K562 (cell line): ENCODE measurements at regions not wholly inside any gene's neighbourhood (a gene's known extent, or its start where the extent isn't known, plus 50 kb on each side); places are given as distances from the start of the nearest gene placed in this dataset.

Experiments used
- ATAC-seq: fragments of 200-7000 bp; cut with Tn5 transposase; 3 replicates; pipeline ENCODE4 v1.9.1; 2020; ENCODE audit warnings: moderate library complexity
- BruUV-seq: library from RNA; stranded (reverse); fragments of 400-500 nt; replicated peaks from 2 replicates; lab custom pipeline; 2021; lab: Mats Ljungman, UMichigan
- CTCF ChIA-PET: fragments of 300-600 bp; formaldehyde crosslinking; extraction: SDS; loops from one replicate; lab custom pipeline; 2021; ENCODE audit warnings: low intra/inter-chr PET ratio; lab: Yijun Ruan, JAX
- POLR2A ChIA-PET: fragments of 300-600, 350-650 bp; sonication (Branson Sonifier 250); formaldehyde crosslinking; extraction: SDS; loops from one replicate; lab custom pipeline; 2021; ENCODE audit warnings: antibody characterized with exemption, inconsistent platforms; lab: Yijun Ruan, JAX
- DNase-seq, 4 experiments: peaks; one replicate each; pipeline versions ENCODE4 v3.0.0 to v3.0.0-alpha.2; 2011 to 2018; ENCODE audit warnings: low spot score in 3 of 4, mixed read lengths in 3 of 4; ENCODE audit errors: extremely low read depth in 1 of 4
- FAIRE-seq: peaks from 2 replicates; lab custom pipeline; 2011; peaks lifted over from hg19 to GRCh38; lab: Jason Lieb, UNC
- H2AFZ ChIP-seq: 2 replicates; pipeline ENCODE4 v1.6.0; 2011; ENCODE audit warnings: low read depth, low read length, control low read depth, inconsistent platforms
- H3K27ac ChIP-seq: fragments of 200-600 bp; 3 replicates; pipeline ENCODE4 v1.8.0; 2011; ENCODE audit warnings: low read depth, mild to moderate bottlenecking, control low read depth, inconsistent platforms, low read length, moderate library complexity, mixed read lengths; ENCODE audit errors: extremely low read depth
- H3K27me3 ChIP-seq, 2 experiments: fragments of 300-600 bp in 1 of 2; 2 replicates in 1 of 2; 3 replicates in 1 of 2; pipeline versions ENCODE4 v1.6.0 to v1.8.0; 2011; ENCODE audit warnings: inconsistent platforms in 2 of 2, low read length in 2 of 2, mild to moderate bottlenecking in 1 of 2, mixed read lengths in 1 of 2, moderate library complexity in 1 of 2; ENCODE audit not compliant: control insufficient read depth in 2 of 2, insufficient read depth in 2 of 2
- H3K36me3 ChIP-seq: fragments of 300-600 bp; 3 replicates; pipeline ENCODE4 v1.8.0; 2011; ENCODE audit warnings: mild to moderate bottlenecking, low read length, inconsistent platforms; ENCODE audit not compliant: control insufficient read depth, insufficient read depth
- H3K4me1 ChIP-seq, 2 experiments: fragments of 200-600 bp in 1 of 2; replicated peaks in 1 of 2; 2 replicates in 1 of 2; 3 replicates in 1 of 2; pipeline versions ENCODE4 v1.5.1 to v1.8.0; 2011; ENCODE audit warnings: inconsistent platforms in 2 of 2, low read length in 2 of 2, mild to moderate bottlenecking in 1 of 2, mixed read lengths in 1 of 2, moderate library complexity in 1 of 2; ENCODE audit not compliant: control insufficient read depth in 2 of 2, insufficient read depth in 2 of 2
- H3K4me2 ChIP-seq: 2 replicates; pipeline ENCODE4 v1.6.1; 2011; ENCODE audit warnings: low read length, control low read depth, inconsistent platforms, mixed read lengths; ENCODE audit not compliant: insufficient read depth
- H3K4me3 ChIP-seq: fragments of 200-600 bp; sonication (generic), shearing (Covaris generic); 2 replicates; pipeline ENCODE4 v1.5.1; 2016; ENCODE audit warnings: control low read depth, inconsistent platforms
- H3K79me2 ChIP-seq: fragments of 200-600 bp; 3 replicates; pipeline ENCODE4 v1.8.0; 2011; ENCODE audit warnings: low read length, inconsistent platforms; ENCODE audit not compliant: control insufficient read depth, insufficient read depth
- H3K9ac ChIP-seq, 2 experiments: 2 replicates each; pipeline versions ENCODE4 v1.6.0 to v1.6.1; 2011; ENCODE audit warnings: low read depth in 2 of 2, low read length in 2 of 2, control low read depth in 1 of 2, inconsistent platforms in 1 of 2, mild to moderate bottlenecking in 1 of 2, mixed read lengths in 1 of 2; ENCODE audit not compliant: insufficient read depth in 1 of 2
- H3K9me1 ChIP-seq: one replicate; pipeline ENCODE4 v1.6.0; 2011; ENCODE audit warnings: inconsistent platforms, mild to moderate bottlenecking, low read length, moderate library complexity; ENCODE audit not compliant: control insufficient read depth, insufficient read depth
- H3K9me3 ChIP-seq: replicated peaks from 2 replicates; pipeline ENCODE4 v1.5.1; 2011; ENCODE audit warnings: low read depth, low read length, inconsistent platforms; ENCODE audit not compliant: control insufficient read depth, insufficient read depth
- H4K20me1 ChIP-seq: replicated peaks from 2 replicates; pipeline ENCODE4 v1.6.1; 2011; ENCODE audit warnings: low read length, inconsistent platforms, mixed read lengths; ENCODE audit not compliant: control insufficient read depth, insufficient read depth
- ARNT ChIP-seq, 2 experiments: fragments of 450-650 bp; IDR thresholded peaks; 2 replicates each; pipeline ENCODE4 v1.6.1; 2016; ENCODE audit warnings: mild to moderate bottlenecking in 1 of 2
- ESRRB ChIP-seq: fragments of 250-450 bp; sonication (Bioruptor Pico); IDR thresholded peaks from 2 replicates; pipeline ENCODE4 v1.5.0; 2020; ENCODE audit warnings: mild to moderate bottlenecking, moderate library complexity, borderline replicate concordance
- FOXK2 ChIP-seq, 2 experiments: fragments of 450-650 bp; IDR thresholded peaks in 1 of 2; conservative IDR thresholded peaks in 1 of 2; 2 replicates each; pipeline ENCODE4 v1.6.1; 2016; ENCODE audit warnings: low read depth in 2 of 2, mild to moderate bottlenecking in 1 of 2
- HLTF ChIP-seq: fragments of 450-650 bp; IDR thresholded peaks from 2 replicates; pipeline ENCODE4 v1.6.1; 2016
- KDM5B ChIP-seq: fragments of 200-600 bp; sonication (generic); IDR thresholded peaks from 2 replicates; pipeline ENCODE4 v1.6.1; 2012; ENCODE audit warnings: low read depth, mild to moderate bottlenecking, moderate library complexity, low read length, control low read depth, inconsistent platforms; ENCODE audit not compliant: insufficient replicate concordance
- MCM2 ChIP-seq: fragments of 450-650 bp; IDR thresholded peaks from 2 replicates; pipeline ENCODE4 v1.6.1; 2017; ENCODE audit warnings: low read depth, mild to moderate bottlenecking
- MTA1 ChIP-seq: fragments of 450-650 bp; IDR thresholded peaks from 2 replicates; pipeline ENCODE4 v1.6.1; 2017; ENCODE audit warnings: borderline replicate concordance
- NEUROD1 ChIP-seq: fragments of 150-350 bp; IDR thresholded peaks from 2 replicates; pipeline ENCODE4 v1.6.1; 2014; ENCODE audit warnings: borderline replicate concordance, low read length, low read depth; ENCODE audit not compliant: partially characterized antibody
- PHF21A ChIP-seq: fragments of 450-650 bp; IDR thresholded peaks from 2 replicates; pipeline ENCODE4 v1.6.1; 2017; ENCODE audit warnings: low read depth, borderline replicate concordance
- RBM39 ChIP-seq: fragments of 200-400 bp; formaldehyde crosslinking; optimal IDR thresholded peaks from 2 replicates; pipeline ENCODE3; 2018; ENCODE audit warnings: low read depth, low read length
- SLC30A9 ChIP-seq: fragments of 250-450 bp; sonication (Bioruptor Pico); IDR thresholded peaks from 2 replicates; pipeline ENCODE4 v1.8.0; 2022; ENCODE audit warnings: mild to moderate bottlenecking, moderate library complexity
- SMAD1 ChIP-seq: fragments of 150-350 bp; IDR thresholded peaks from 2 replicates; pipeline ENCODE4 v1.6.1; 2014; ENCODE audit warnings: low read length, low read depth; ENCODE audit not compliant: partially characterized antibody
- SMARCB1 ChIP-seq: IDR thresholded peaks from 2 replicates; pipeline ENCODE4 v1.6.1; 2011; ENCODE audit warnings: improper control_type of control experiment, low read depth; ENCODE audit not compliant: insufficient read length
- SMARCC2 ChIP-seq: fragments of 450-650 bp; IDR thresholded peaks from 2 replicates; pipeline ENCODE4 v1.6.1; 2017; ENCODE audit warnings: antibody characterized with exemption, moderate library complexity, mild to moderate bottlenecking, low read depth
- SP1 ChIP-seq: sonication (generic); formaldehyde crosslinking; IDR thresholded peaks from 2 replicates; pipeline ENCODE4 v1.8.1; 2022; ENCODE audit warnings: mild to moderate bottlenecking, missing genetic modification reagents
- SRSF3 ChIP-seq: fragments of 200-400 bp; formaldehyde crosslinking; IDR thresholded peaks from 2 replicates; pipeline ENCODE4 v1.6.1; 2016; ENCODE audit warnings: mild to moderate bottlenecking, low read length, moderate library complexity; ENCODE audit not compliant: insufficient read depth
- SRSF7 ChIP-seq: fragments of 200-400 bp; formaldehyde crosslinking; optimal IDR thresholded peaks from 2 replicates; pipeline ENCODE3; 2017; ENCODE audit warnings: mild to moderate bottlenecking, low read depth, low read length
- THRA ChIP-seq: fragments of 450-650 bp; IDR thresholded peaks from 2 replicates; pipeline ENCODE4 v1.6.1; 2017; ENCODE audit warnings: mild to moderate bottlenecking, moderate library complexity
- ZBTB7A ChIP-seq: IDR thresholded peaks from 2 replicates; pipeline ENCODE4 v1.6.1; 2011; ENCODE audit warnings: low read depth, mild to moderate bottlenecking, low read length, moderate library complexity, borderline replicate concordance; ENCODE audit not compliant: control insufficient read depth
- WGBS: fragments of 100-300 bp; shearing (Covaris generic); methylation state at CpG from one replicate; pipeline ENCODE4 v1.1.6; 2016; ENCODE audit warnings: low coverage, mixed read lengths; ENCODE audit not compliant: insufficient coverage; ENCODE audit errors: missing lambda C conversion rate; 5-methylcytosine and 5-hydroxymethylcytosine counted together
- in situ Hi-C: fragments of 300-500 bp; cut with MboI; formaldehyde crosslinking; loops from 4 replicates; pipeline ENCODE4 v1.15.0; 2018; ENCODE audit warnings: inconsistent platforms, mixed read lengths
- intact Hi-C: fragments of 100-400 bp; cut with micrococcal nuclease; formaldehyde crosslinking; loops from 2 replicates; pipeline ENCODE4 v1.14.2; 2022

GRCh38 chr10:2054728-2055127 is 317.4 kb upstream of the ADARB2 start:
- no peaks in the 10 kb centered on the region for H4K20me1 ChIP-seq
- ChIA-PET CTCF (no interaction called here), POLR2A (no interaction called here)
- H3K9me3 ChIP-seq: no peaks in the 10 kb centered on the region
- in situ Hi-C loops (no loop called here), intact Hi-C loops (no loop called here)
- H3K9ac ChIP-seq: no peak overlapping the region
- ATAC-seq (no peak), FAIRE-seq (no peak), DNase-seq (no peak)
- H2AFZ ChIP-seq: no peak overlapping the region
- no peaks in the 10 kb centered on the region for H3K9me1 ChIP-seq
- H3K36me3 ChIP-seq: no peaks in the 10 kb centered on the region
- no peaks in the 10 kb centered on the region for H3K79me2 ChIP-seq
- H3K27ac ChIP-seq: no peak overlapping the region
- no TSS peak for BruUV-seq
- no peaks in the 10 kb centered on the region for H3K27me3 ChIP-seq
- H3K4me3 ChIP-seq: no peak overlapping the region
- H3K4me2 ChIP-seq: no peak overlapping the region
- no peak for TF ChIP-seq MCM2
- TF ChIP-seq PHF21A: no peak
- TF ChIP-seq SMARCC2: no peak
- no peak for TF ChIP-seq FOXK2 (conservative IDR thresholded peaks at IDR 0.05 in 1 of 2, IDR thresholded peaks at IDR 0.05 in 1 of 2; ENCODE audit: low read depth in 2 of 2)
- no peak for TF ChIP-seq HLTF
- no peak for TF ChIP-seq ZBTB7A
- TF ChIP-seq SMAD1: no peak
- TF ChIP-seq SRSF7: no peak
- no peak for TF ChIP-seq KDM5B
- no peak for TF ChIP-seq SLC30A9
- no peak for TF ChIP-seq RBM39
- TF ChIP-seq MTA1: no peak
- TF ChIP-seq ESRRB: no peak
- no peak for TF ChIP-seq THRA
- TF ChIP-seq SMARCB1: no peak
- TF ChIP-seq SP1 (CRISPR knock-in tag): no peak
- TF ChIP-seq ARNT (IDR thresholded peaks at IDR 0.05): no peak
- TF ChIP-seq SRSF3: no peak
- no peak for TF ChIP-seq NEUROD1
- 2% methylated on average over 3 of the region's 3 CpGs for WGBS
- no peaks in the 10 kb centered on the region for H3K4me1 ChIP-seq
